ENCODE measurements at regions not wholly inside any gene's neighbourhood (a gene's known extent, or its start where the extent isn't known, plus 50 kb on each side); places are given as distances from the start of the nearest gene placed in this dataset.

GRCh38 chr2:160790738-160791137 lies 297.1 kb upstream of the RBMS1 start:
- no peak for DNase-seq
- Mint-ChIP-seq H3K4me3 (no peak overlapping the region), H3K9me3 (peaks cover 7% of the 10 kb centered on the region), H3K36me3 (ENCODE audit: low read depth) (no peaks in the 10 kb centered on the region), H3K27me3 (ENCODE audit: low read depth, poor library complexity) (peaks cover 7% of the 10 kb centered on the region), H3K4me1 (no peaks in the 10 kb centered on the region), H3K27ac (no peak overlapping the region)
- TF ChIP-seq, protein P1, sequence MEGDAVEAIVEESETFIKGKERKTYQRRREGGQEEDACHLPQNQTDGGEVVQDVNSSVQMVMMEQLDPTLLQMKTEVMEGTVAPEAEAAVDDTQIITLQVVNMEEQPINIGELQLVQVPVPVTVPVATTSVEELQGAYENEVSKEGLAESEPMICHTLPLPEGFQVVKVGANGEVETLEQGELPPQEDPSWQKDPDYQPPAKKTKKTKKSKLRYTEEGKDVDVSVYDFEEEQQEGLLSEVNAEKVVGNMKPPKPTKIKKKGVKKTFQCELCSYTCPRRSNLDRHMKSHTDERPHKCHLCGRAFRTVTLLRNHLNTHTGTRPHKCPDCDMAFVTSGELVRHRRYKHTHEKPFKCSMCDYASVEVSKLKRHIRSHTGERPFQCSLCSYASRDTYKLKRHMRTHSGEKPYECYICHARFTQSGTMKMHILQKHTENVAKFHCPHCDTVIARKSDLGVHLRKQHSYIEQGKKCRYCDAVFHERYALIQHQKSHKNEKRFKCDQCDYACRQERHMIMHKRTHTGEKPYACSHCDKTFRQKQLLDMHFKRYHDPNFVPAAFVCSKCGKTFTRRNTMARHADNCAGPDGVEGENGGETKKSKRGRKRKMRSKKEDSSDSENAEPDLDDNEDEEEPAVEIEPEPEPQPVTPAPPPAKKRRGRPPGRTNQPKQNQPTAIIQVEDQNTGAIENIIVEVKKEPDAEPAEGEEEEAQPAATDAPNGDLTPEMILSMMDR (IDR thresholded peaks at IDR 0.05): no peak

- DNase-seq: no peak
- Mint-ChIP-seq H3K4me3 (no peak overlapping the region), H3K36me3 (ENCODE audit: low read depth) (no peaks in the 10 kb centered on the region), H3K9me3 (peaks cover 10% of the 10 kb centered on the region), H3K27me3 (ENCODE audit: low read depth, poor library complexity) (peaks cover 7% of the 10 kb centered on the region), H3K27ac (no peak overlapping the region), H3K4me1 (no peaks in the 10 kb centered on the region)
- TF ChIP-seq, protein P1 (IDR thresholded peaks at IDR 0.05): no peak
These were observed 298.3 kb upstream of the RBMS1 start for GRCh38 chr2:160791884-160792283.

DNA sequence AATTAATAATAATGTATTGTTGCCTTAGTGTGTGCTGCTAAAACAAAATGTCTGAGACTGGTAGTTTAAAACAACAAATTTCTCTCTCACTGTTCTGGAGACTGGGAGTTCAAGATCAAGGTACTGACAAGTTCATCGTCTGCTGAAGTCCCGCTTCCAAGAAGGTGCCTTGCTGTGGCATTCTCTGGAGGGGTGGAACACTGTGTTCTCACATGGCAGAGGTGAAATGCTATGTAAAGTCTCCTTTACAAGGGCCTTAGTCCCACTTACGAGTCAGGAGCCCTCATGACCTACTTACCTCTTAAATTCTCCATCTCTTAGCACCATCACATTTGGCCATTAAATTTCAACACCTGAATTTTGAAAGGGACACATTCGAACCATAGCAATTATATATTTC lies 299.2 kb upstream of the RBMS1 start:
- no peak overlapping the region for H3K27ac Mint-ChIP-seq
- H3K4me3 Mint-ChIP-seq: no peak overlapping the region
- H3K9me3 Mint-ChIP-seq: peaks cover 16% of the 10 kb centered on the region
- TF ChIP-seq, protein P1 (IDR thresholded peaks at IDR 0.05): no peak
- H3K4me1 Mint-ChIP-seq: no peaks in the 10 kb centered on the region
- no peak for DNase-seq
- peaks cover 5% of the 10 kb centered on the region for H3K36me3 Mint-ChIP-seq (ENCODE audit: low read depth)
- peaks cover 7% of the 10 kb centered on the region for H3K27me3 Mint-ChIP-seq (ENCODE audit: low read depth, poor library complexity)

DNA sequence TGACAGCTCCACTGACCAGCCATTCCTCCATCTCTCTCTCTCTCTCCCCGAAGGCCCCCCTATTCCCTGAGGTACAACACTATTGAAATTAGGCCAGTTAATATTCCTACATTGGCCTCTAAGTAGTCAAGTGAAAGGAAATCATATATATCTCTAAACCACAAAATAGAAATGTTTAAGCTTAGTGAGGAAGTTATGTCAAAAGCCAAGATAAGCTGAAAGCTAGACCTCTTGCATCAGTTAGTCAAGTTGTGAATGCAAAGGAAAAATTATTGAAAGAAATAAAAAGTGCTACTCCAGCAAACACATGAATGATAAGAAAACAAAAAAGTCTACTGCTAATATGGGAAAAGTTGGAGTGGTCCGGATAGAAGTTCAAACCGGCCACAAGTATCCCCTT lies 301.3 kb upstream of the RBMS1 start:
- Mint-ChIP-seq H3K9me3 (peaks cover 25% of the 10 kb centered on the region), H3K27me3 (ENCODE audit: low read depth, poor library complexity) (peaks cover 7% of the 10 kb centered on the region), H3K4me1 (no peaks in the 10 kb centered on the region), H3K27ac (no peak overlapping the region), H3K36me3 (ENCODE audit: low read depth) (peaks cover 11% of the 10 kb centered on the region), H3K4me3 (no peak overlapping the region)
- no peak for DNase-seq
- TF ChIP-seq, protein P1 (IDR thresholded peaks at IDR 0.05): no peak

GRCh38 chr2:160803881-160804280 lies 310.3 kb upstream of the RBMS1 start:
- Mint-ChIP-seq H3K27me3 (ENCODE audit: low read depth, poor library complexity) (peaks cover 3% of the 10 kb centered on the region), H3K4me1 (no peaks in the 10 kb centered on the region), H3K4me3 (no peak overlapping the region), H3K9me3 (peaks cover 36% of the 10 kb centered on the region), H3K36me3 (ENCODE audit: low read depth) (peaks cover 6% of the 10 kb centered on the region), H3K27ac (no peak overlapping the region)
- TF ChIP-seq, protein P1 (IDR thresholded peaks at IDR 0.05): no peak
- no peak for DNase-seq

GRCh38 chr2:160810406-160810805 lies 316.8 kb upstream of the RBMS1 start:
- TF ChIP-seq, protein P1 (IDR thresholded peaks at IDR 0.05): no peak
- H3K27me3 Mint-ChIP-seq (ENCODE audit: low read depth, poor library complexity): peaks cover 3% of the 10 kb centered on the region
- DNase-seq: no peak
- H3K9me3 Mint-ChIP-seq: peaks cover 17% of the 10 kb centered on the region
- no peak overlapping the region for H3K4me3 Mint-ChIP-seq
- peaks cover 3% of the 10 kb centered on the region for H3K36me3 Mint-ChIP-seq (ENCODE audit: low read depth)
- no peaks in the 10 kb centered on the region for H3K4me1 Mint-ChIP-seq
- H3K27ac Mint-ChIP-seq: no peak overlapping the region

All from nephron progenitor cell (in vitro differentiated cells).